Lower lobe of right lung (tissue), 2 donors: ENCODE measurements at regions not wholly inside any gene's neighbourhood (a gene's known extent, or its start where the extent isn't known, plus 50 kb on each side); places are given as distances from the start of the nearest gene placed in this dataset.

Experiments
- ATAC-seq, 2 donors: fragments of 200-7000 bp; cut with Tn5 transposase; one replicate each; pipeline ENCODE4 v1.9.1; 2020 to 2022; ENCODE audit warnings: mild to moderate bottlenecking in 2 of 2, moderate library complexity in 2 of 2
- DNase-seq: peaks from one replicate; pipeline ENCODE4 v3.0.0-alpha.2; 2020
- H3K27ac ChIP-seq: fragments of 200-600 bp; one replicate; pipeline ENCODE4 v1.8.0; 2022
- H3K27me3 ChIP-seq: fragments of 200-600 bp; one replicate; pipeline ENCODE4 v1.8.0; 2022; ENCODE audit warnings: low read depth
- H3K36me3 ChIP-seq: fragments of 200-600 bp; one replicate; pipeline ENCODE4 v1.8.0; 2022; ENCODE audit warnings: mild to moderate bottlenecking
- H3K4me1 ChIP-seq: fragments of 200-600 bp; one replicate; pipeline ENCODE4 v1.8.0; 2022
- H3K4me3 ChIP-seq: fragments of 200-600 bp; one replicate; pipeline ENCODE4 v1.8.0; 2022; ENCODE audit warnings: mild to moderate bottlenecking
- H3K9me3 ChIP-seq: fragments of 200-600 bp; one replicate; pipeline ENCODE4 v1.8.0; 2022
- CTCF ChIP-seq: fragments of 200-600 bp; IDR thresholded peaks from one replicate; pipeline ENCODE4 v1.8.0; 2022; ENCODE audit warnings: antibody characterized with exemption, mild to moderate bottlenecking
- intact Hi-C: fragments of 100-400 bp; cut with DNase I; formaldehyde crosslinking; loops from one replicate; pipeline ENCODE4 v1.11.0; 2022
- donor health status: DM: no; HTN: yes; CAD: no; lungs with severe emphysema.

GRCh38 chr1:81588149-81588548 lies 212.6 kb upstream of the ADGRL2 start:
- ATAC-seq (no peak), DNase-seq (no peak)
- no peaks in the 10 kb centered on the region for H3K27me3 ChIP-seq
- no peaks in the 10 kb centered on the region for H3K9me3 ChIP-seq
- peaks cover 9% of the 10 kb centered on the region for H3K4me1 ChIP-seq
- no peak overlapping the region for H3K27ac ChIP-seq
- no peaks in the 10 kb centered on the region for H3K36me3 ChIP-seq
- no peak overlapping the region for H3K4me3 ChIP-seq
- TF ChIP-seq CTCF = no peak
- intact Hi-C loops = no loop called here

GRCh38 chr1:81587426-81587825 lies 213.3 kb upstream of the ADGRL2 start:
- intact Hi-C loops = no loop called here
- Histone ChIP-seq H3K4me3 (no peak overlapping the region), H3K4me1 (peaks cover 9% of the 10 kb centered on the region), H3K36me3 (no peaks in the 10 kb centered on the region), H3K9me3 (no peaks in the 10 kb centered on the region), H3K27ac (no peak overlapping the region), H3K27me3 (no peaks in the 10 kb centered on the region)
- no peak for DNase-seq
- TF ChIP-seq CTCF = no peak
- no peak for ATAC-seq

- Histone ChIP-seq H3K36me3 (no peaks in the 10 kb centered on the region), H3K4me3 (no peak overlapping the region), H3K27me3 (no peaks in the 10 kb centered on the region), H3K4me1 (peaks cover 9% of the 10 kb centered on the region), H3K9me3 (no peaks in the 10 kb centered on the region), H3K27ac (no peak overlapping the region)
- intact Hi-C loops = no loop called here
- DNase-seq (no peak), ATAC-seq (no peak)
- no peak for TF ChIP-seq CTCF
Observed at GRCh38 chr1:81585371-81585770, 215.4 kb upstream of the ADGRL2 start.

- Histone ChIP-seq H3K27me3 (no peaks in the 10 kb centered on the region), H3K9me3 (no peaks in the 10 kb centered on the region), H3K4me1 (peaks cover 9% of the 10 kb centered on the region), H3K27ac (no peak overlapping the region), H3K4me3 (no peak overlapping the region), H3K36me3 (no peaks in the 10 kb centered on the region)
- ATAC-seq (no peak), DNase-seq (no peak)
- no peak for TF ChIP-seq CTCF
- intact Hi-C loops = no loop called here
Observed at GRCh38 chr1:81584398-81584797, 216.3 kb upstream of the ADGRL2 start.

- Histone ChIP-seq H3K9me3 (no peaks in the 10 kb centered on the region), H3K27ac (no peak overlapping the region), H3K36me3 (no peaks in the 10 kb centered on the region), H3K4me3 (no peak overlapping the region), H3K4me1 (peaks cover 9% of the 10 kb centered on the region), H3K27me3 (no peaks in the 10 kb centered on the region)
- no peak for TF ChIP-seq CTCF
- no peak for ATAC-seq
- no peak for DNase-seq
- intact Hi-C loops = no loop called here
Observed at GRCh38 chr1:81583878-81584277, 216.9 kb upstream of the ADGRL2 start.

- ATAC-seq = peak in 1 of 2 donors; percentile 25
- Histone ChIP-seq H3K27ac (no peak overlapping the region), H3K9me3 (no peaks in the 10 kb centered on the region), H3K36me3 (no peaks in the 10 kb centered on the region), H3K27me3 (no peaks in the 10 kb centered on the region), H3K4me1 (peaks cover 9% of the 10 kb centered on the region), H3K4me3 (no peak overlapping the region)
- TF ChIP-seq CTCF = no peak
- intact Hi-C loops = no loop called here
- no peak for DNase-seq
Observed at GRCh38 chr1:81582467-81582986, 218.2 kb upstream of the ADGRL2 start.
